NCI-H460 (cell line): ENCODE measurements at regions not wholly inside any gene's neighbourhood (a gene's known extent, or its start where the extent isn't known, plus 50 kb on each side); places are given as distances from the start of the nearest gene placed in this dataset.

Experiments used
- DNase-seq: peaks from one replicate; pipeline ENCODE4 v3.0.0-alpha.2; 2016; ENCODE audit warnings: low read depth; ENCODE audit errors: extremely low read depth

DNA sequence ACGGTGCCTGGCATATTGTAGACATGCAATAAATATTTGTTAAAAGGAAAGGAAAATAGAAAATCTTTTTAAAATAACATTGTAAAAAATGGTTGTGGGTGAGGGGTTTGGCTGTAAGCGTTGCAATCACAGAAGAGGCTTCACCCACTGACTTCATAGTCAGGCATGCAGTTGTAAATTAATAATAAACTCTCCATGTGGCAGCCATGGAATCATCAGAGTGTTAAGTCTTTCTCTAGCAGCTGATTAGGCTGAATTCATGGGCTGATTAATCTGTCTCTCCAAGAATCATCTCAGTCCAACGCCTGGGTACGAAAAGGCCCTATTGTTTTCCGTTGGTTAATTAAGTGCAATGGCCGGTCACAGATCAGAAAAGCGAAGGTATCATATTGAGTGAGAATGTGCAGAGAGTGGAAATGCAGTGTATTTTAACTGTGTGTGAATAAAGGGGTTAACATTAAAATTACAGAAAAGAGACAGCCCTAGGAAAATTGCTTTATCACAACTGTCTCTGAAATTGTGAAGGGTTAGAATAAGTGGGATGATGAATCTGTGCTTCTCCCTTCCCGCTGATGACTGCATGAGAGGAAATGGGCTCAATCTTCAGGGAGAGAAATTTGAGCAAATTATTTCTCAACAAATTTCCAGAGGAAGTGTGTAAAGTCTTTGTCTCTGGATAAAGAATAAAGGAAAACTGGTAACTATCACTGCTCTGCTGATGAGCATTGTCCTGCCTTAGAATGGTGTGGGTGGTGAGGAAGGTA lies 269.0 kb downstream of the FAM76B start:
- DNase-seq, result no peak

DNA sequence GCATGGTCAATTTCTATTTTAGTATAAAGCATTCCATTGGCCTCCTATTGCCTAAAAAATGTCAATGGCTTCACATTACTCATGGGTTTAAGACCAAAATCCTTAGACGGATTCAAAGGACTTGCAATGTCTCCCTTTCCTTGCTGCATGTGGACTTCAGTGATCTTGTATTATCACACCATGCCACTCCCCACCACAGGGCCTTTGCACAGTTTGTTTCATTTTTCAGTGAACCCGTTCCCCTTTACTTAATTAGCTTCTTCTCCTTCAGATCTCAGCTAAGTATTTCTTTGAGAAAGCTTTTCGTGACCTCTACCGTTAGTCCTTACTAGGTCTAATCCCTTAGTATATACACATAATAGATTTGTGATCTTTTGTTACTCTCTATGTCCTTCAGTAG lies 269.7 kb downstream of the FAM76B start:
- DNase-seq, result no peak

DNA sequence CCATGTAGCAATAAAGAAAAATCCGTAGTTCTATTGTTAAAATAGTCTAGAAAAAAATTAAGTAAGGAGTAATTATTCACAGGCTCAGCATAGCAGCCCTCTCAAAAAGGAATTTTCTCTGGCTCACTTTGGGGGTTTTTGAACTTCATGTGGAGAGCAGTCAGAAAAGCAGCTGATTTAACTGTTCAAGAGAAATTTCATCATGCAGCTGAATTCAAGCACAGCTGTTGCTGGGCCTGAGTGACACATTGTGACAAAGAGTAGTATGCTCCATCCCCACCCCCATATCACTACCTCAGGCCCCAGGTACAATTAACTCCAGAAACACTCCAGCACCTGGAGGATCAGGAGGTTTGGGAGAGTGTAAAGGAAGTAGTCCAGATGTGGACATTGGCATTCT lies 272.1 kb downstream of the FAM76B start:
- no peak for DNase-seq

DNA sequence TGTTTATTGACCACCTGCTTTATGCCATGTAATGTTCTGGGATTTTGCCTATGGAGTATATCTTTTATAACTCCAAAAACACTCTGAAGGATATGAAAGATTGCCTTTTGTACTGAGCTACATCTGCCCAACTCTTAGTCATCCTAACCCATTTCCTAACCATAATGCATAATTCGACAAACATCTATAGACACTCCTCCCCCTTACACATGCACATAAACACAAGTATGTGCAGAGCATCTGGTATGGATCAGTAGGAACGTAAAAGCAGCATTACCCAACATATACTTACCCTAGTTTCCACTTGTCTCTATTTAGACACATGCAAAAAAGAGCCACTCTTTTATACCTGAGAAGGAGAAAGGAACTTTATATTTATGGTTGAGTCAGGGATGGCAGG lies 272.8 kb downstream of the FAM76B start:
- no peak for DNase-seq

DNA sequence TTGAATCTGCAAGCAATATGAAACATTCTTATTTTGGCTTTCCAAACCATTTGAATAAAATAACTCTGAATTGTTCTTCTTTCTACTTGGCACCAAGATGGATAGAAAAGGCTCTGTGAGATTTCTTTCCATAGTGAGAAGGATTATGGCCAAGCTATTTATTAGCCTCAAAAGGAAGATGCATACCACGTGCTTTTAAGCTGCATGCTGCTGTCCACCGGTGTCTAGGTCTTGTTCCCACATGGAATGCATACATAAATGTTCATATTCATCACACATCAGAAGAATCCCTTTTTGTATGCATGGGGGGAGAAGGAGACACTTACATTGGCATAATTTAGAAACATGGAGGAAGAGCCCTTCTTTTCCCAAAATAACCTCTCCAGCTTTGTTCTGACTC lies 273.4 kb downstream of the FAM76B start:
- DNase-seq, result no peak

DNA sequence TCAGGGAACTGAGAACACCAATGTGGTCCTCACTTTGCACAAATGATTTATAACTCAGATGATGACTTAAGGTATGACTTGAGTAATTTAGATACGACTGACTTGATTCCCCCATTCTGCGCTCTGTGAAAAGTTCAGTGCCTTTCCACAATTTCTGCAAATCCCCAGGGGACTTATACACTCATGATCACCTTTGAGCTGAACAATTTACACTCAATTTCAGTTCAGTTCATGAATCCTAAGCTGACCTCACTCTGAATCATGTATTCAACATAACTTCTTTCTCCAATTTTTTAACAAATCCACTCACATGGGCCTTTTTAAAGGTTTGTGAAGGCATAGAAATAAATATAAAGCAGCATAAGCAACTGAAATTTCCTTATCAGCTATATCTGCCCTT lies 274.2 kb downstream of the FAM76B start:
- no peak for DNase-seq

DNA sequence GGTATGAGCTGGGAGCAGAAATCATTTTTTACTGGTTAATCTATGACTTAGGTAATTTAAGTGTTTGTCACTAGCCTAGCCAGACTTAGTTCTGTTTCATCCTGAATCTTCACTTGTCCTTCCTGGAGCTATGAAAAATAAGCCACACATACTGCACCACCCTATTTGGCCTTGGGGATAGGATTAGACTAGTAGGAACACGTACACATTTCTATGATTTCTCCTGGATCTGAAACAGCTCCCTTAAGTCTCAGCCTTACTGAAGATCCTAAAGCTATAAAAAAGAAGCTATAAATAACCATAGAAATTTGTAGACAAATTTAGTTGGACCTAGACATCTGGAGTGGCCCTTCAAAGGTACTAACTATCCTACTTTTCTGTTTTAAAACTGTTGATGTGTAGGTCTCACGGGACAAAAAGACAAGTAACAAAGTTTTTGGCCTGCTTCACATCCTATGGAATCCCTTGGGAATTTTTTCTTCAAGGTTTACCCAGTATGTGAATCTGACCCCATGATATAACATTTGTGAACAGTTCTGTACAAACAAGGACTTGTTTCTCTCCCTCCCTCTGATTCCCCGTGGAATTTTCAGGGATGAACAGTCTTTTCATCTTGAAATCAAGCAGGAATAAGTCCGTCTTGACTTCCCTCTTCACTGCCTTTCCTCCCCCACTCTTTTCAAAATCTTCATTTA lies 275.0 kb downstream of the FAM76B start:
- no peak for DNase-seq

DNA sequence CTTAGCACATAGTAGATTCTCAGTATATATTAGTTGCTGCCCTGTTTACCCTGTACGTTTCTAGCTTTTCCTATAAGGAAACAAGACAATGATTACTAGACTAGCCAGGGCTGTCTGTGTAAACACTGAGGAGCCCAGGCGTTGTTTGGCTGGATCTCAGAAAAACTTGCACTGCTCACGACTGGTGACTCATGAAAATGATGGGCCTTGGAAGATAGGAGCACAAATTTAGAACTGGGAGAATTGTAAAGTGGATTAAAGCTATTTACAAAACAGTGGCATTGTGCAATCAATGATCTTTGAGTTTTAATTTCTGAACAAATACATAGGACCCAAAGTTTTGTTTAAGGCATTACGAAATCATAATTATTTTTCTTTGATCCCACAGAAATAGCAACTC lies 276.9 kb downstream of the FAM76B start:
- peak; percentile 51 for DNase-seq

DNA sequence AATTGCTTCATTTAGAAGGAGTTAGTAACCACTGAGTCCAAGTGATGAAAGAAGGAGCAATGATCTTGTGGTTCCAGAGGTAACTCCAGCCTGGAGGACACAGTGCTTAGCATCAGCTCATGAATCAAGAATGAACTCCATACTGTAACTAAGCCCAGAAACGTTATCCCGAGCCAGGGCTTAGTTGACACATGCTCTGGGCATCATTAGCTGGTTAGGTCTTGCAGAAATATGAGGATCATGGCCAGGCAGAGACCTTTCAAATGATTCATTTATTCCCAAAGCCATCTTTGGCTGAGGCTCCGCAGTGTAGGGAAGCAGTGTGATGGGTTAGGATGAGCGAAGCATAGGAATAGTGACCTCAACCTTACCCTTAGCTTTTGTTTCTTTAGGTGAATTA lies 277.4 kb downstream of the FAM76B start:
- no peak for DNase-seq

DNA sequence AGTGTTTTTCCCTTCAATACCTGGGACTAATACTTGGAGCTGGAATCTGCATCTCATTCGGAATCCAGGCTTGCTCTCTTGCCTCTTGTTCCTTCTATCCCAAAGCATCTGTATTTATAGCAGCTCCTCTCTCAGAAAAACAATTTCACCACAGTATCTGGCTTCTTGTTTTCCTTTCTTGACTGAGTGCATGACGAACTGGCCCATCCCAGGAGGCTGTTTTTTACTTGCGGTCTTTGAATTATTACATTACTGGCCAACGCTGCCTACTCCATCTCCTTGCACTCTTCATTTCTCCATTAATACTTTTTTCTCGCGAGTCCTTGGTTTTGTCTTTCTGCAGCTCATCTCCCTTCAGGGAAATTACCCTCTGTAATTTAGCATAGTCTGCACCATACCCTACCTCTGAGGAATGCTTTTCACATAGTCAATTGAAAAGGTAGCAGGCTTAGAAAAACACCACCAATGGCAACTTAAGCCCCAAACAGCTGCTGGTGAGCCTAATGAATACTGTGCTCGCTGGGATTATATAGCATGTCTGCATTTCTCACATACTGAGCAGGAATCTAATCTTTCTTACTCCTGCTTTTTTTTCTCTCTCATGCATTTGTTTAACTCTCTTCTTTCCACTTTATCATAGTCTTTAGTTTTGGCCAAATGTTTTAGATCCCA lies 277.4 kb upstream of the SESN3 start:
- no peak for DNase-seq

DNA sequence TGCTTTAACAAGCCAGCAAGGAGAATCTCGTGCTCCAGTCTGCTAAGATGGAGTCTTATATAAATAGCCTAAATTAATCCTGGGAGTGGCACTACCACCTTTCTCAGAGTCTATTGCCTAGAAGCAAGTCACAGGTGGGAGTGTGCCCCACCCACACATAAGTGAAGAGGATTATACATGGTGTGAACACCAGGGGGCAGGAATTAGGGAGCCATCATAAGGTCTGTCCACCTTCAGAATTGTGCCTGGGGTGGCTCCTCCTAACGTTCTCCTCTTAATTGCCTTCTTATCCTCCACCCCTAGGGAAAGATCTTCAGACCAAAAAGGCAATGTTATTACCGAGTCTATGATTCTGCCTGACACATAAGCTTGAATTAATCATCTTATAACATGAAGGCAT lies 276.8 kb upstream of the SESN3 start:
- no peak for DNase-seq

DNA sequence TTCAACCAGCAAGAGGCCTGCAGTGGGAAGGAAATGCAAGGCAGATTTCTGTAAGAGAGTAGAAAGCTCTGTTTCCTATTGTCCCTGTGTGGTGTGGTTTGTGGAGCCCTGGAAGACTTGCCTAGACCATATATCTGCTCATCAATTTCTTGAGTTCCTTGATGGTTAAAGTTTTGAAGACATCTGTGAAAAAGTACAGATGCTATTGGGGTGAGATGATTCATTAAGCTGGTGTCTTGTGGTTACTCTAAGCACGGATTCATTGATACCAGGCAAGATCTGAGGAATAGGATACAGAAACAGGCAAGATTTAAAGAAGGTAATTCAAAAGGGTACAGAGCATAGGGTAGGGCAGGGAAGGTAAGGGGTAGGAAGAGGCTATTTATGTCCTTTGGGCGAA lies 275.8 kb upstream of the SESN3 start:
- no peak for DNase-seq

DNA sequence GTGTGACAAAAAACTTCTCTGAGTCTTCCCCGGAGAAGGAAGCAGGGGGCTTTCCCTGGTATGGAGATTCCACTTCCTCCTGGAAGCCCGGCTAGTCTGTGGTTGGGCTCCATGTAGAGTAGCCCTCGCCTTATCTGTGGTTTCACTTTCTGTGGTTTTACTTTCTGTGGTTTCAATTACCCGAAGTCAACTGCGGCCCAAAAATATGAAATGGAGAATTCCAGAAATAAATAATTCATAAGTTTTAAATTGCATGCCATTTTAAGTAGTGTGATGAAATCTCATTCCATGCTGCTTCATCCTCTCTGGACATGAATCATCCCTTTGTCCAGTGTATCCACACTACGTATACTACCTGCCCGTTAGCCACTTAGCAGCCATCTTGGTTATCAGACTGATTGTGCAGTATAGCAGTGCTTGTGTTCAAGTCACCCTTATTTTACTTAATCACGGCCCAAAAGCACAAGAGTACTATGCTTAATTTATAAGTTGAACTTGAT lies 275.0 kb upstream of the SESN3 start:
- no peak for DNase-seq

DNA sequence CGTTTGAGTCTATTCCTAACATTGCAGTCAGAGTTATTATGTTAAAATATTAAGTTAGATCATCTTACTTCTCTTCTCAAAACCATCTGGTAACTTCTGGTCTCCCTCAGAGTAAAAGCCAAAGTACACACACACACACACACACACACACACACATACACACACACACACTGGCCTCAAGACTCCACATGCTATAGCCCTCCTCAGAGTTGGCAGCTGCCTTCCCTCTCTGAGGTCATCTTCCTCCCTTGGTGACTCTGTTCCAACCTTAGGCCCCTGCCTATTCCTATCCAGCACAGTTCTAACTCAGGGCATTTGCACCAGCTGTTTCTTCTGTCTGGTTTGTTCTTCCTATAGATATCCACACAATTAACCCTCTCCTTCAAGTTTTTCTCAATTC lies 272.0 kb upstream of the SESN3 start:
- no peak for DNase-seq

DNA sequence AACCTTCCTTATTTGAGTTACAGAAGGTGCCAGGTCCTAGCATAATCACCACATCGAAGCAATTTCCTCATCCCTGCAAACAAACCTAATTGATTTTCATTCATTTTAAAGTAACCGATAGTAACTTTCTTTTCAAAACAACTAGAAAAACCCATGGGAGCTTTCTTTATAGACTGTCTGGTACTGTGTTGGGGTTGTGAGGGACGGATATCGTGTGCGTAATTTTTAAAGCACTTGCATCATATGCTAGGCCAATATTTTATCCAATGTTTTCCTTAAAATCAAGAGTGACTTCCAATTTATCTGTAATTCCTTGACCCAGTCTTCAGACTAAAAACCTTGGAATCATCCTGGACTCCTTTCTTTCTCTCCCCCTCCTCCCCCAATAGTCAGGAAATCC lies 271.5 kb upstream of the SESN3 start:
- DNase-seq, result no peak

DNA sequence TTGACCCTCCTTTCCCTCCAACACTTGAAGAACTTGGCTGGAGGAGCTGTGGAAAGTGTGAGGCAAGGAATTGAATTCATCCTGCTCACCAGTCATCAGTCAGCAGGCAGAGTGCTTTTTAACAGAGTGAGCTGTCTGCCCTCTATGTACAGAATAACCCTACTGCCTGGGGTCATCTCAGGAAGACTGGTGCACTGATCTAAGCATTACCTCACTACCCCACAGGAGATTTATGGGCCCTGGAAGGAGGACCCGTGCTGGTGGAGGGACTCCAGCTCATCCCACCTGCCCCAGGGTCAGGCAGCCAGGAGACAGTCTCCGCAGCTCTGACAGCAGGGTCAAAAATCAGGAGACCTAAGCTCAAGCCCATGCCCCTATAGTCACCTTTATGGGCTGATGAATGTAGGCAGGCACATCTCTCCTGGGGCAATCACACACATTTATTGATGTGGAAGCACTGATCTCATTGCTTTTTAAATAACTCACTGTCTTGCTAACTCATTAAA lies 270.8 kb upstream of the SESN3 start:
- DNase-seq, result no peak

DNA sequence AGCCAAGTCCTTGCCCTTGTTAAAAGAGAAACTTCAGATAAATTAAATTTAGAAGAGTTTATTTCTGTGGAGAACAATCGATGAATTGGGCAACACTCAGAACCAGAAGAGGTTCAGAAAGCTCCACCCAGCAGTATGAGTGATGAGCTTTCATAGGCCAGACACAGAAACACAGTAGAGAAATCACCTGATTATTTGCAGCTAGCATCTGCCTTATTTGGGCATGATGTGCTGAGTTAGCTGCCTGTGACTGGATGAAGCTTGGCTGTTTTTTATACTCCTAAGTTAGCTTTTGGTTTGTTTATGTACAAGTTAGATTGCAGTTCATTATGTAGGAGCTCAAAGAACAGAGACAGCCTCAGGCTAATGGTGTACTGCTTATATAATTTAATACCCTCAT lies 269.5 kb upstream of the SESN3 start:
- no peak for DNase-seq

DNA sequence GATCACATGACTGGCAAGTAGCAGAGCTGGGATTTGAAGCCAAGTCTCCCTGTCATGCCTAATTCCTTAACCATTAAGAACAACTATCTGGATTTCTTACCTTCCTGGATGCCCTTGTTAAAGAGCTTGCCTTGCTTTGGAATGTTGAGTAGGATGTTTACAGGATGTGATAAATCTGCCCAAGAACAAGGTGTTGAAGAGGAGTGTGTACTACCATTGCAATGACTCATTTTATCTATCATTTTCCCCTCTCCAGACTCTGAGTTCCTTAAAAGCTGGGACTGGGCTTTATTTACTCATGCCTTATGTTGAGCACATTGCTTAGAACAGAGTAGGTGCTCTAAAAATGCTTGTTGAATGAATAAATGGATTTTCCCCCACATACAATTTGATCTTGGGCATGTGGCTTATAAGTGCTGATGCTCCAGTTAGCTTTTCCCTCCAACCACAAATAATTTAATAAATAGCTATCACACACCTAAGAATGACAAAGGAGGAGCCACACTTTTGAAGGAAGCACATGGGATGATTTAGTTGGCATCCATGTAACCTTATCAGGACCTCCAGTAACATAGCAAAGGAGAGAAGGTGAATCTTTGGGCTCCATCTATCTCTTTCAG lies 268.6 kb upstream of the SESN3 start:
- no peak for DNase-seq

DNA sequence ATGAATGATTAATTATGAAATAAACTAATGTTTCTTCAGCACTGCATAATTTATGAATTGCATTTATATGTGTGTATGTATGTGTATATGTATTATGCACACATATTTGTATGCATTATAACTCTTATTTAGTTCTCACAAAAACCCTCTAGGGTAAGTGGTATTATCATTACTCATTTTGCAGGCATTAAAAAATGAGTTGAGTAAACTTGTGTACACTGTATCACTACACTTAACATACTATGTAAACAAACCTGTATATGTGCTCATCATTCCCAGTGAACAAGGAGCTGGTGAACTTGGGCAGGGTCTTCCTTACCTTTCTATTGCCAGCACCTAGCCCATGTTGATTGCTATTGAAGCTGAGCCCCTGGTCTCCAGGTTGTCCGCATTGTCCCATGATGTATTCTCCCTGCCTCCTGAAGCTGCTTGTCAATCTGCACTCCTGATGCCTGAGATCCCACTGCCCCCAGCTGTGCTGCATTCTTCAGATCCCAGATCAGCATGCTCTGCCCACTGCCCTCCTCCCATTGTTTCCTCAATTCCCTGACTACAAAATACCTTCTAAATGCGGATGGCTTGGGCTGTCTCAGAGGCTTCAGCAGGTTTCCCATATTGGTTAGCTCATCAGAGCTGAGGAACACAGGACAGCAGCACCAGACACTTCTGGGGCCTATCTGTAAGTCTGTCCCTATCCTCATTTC lies 267.9 kb upstream of the SESN3 start:
- no peak for DNase-seq

DNA sequence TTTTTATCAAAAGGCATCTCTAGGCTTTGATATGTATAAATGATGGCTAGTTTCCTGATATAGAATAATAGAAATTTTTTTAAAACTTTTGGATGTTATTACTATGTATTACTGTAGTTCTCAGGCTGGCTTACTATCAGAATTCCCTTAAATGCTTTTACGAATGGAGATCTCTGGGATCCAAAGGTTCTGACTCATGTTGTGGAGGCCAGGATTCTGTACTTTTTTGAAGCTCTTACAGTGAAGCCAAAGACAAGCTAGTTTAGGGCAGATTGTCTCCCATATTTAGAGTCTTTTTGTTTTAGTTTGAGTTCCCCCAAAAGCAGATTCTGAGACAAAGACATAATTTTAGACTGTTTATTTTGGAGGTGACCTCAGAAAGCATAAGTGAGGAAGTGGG lies 265.9 kb upstream of the SESN3 start:
- no peak for DNase-seq

DNA sequence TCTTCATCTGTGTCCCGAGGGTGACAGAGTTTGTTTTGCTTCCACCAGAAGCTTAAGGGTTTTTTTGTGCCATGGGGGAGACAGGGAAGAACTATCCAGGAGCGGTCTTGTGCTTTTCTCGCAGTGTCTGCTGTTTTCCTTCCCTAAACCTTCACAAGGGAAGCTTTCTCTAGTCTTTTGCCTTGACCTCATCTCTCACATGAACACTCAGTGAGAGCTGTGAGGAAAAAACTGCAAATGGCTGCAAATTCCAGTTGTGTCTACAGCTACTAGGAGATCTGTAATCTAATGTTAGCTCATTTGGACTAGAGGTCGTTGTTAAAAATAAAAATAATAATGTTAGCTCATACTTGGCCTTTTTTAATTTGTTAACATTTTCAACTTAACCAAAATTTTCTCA lies 264.7 kb upstream of the SESN3 start:
- no peak for DNase-seq
